GM21515 (cell line): ENCODE measurements at regions not wholly inside any gene's neighbourhood (a gene's known extent, or its start where the extent isn't known, plus 50 kb on each side); places are given as distances from the start of the nearest gene placed in this dataset.
A peak's percentile ranks its signal among the peaks of the same experiment; 100 is the strongest.

Experiments
- ATAC-seq: cut with Tn5 transposase; IDR thresholded peaks from one replicate; pipeline ENCODE4 v1.9.1; 2021; ENCODE audit not compliant: unreplicated experiment

DNA sequence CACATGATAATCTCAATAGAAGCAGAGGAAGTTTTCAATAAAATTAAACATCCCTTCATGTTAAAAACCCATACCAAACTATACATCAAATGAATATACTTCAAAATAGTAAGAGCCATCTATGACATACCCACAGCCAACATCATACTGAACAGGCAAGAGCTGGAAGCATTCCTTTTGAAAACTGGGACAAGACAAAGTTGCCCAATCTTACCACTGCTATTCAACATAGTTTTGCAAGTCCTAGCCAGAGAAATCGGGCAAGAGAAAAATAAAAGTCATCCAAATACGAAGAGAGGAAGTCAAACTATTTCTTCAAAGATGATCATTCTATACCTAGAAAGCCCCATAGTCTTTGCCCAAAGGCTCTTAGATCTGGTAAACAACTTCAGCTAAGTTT is 454.7 kb upstream of the PRICKLE1 start:
- no peak for ATAC-seq

DNA sequence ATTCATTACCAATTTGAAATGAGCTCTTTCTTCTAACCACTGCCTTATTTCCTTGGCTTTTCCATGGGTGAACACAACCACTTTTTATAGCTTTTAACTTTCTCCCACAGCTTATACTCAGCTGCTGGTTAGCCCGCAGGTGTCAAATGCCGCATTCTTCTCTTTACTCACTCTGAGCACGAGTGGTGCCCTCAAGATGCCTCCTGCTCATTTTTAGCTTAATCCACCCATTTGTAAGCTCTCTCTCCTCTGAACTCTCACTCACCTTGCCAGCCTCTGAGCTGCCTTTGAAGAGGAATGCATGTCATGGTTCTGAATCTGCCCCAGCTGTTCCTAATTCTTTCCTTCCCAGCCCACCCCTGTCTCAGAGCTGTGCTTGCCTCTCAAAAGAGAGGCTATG is 449.4 kb upstream of the PRICKLE1 start:
- ATAC-seq: no peak

DNA sequence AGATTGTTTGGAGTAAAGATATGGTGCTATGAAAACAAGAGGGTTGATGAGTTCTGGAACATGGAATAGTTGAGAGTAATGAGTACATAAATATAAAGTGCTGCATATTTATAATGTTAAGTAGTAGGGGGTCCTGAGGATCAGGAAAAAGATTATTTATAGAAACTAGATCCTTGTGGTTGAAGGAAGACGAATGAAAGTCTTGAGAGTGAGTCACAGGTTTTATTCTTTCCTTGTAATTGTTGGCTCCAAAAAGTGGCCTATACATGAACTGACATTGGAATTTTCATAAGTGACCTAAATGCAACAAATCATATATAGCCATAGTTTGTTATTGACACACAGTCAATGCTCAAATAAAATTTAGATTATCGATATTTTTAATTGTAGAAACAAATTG is 440.4 kb upstream of the PRICKLE1 start:
- ATAC-seq: no peak

DNA sequence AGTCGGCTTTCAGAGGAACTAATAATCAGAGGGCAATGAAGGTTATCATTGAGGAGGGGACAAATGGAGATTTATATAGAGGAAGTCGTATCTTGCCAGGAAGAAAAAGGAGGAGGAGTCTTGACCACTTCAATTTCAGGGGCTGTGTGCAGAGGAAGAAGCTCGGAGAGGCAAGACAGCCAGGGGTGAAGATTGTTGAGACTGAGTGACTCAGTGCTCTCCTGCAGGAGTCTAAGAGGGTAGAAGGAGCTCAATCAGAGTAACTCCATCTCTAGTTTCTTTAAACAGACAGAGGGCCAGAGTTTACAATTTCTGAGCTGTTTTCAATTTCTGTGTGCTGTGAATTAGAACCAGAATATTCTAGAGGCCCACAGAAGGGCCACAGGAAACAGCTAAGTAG is 439.3 kb upstream of the PRICKLE1 start:
- no peak for ATAC-seq

DNA sequence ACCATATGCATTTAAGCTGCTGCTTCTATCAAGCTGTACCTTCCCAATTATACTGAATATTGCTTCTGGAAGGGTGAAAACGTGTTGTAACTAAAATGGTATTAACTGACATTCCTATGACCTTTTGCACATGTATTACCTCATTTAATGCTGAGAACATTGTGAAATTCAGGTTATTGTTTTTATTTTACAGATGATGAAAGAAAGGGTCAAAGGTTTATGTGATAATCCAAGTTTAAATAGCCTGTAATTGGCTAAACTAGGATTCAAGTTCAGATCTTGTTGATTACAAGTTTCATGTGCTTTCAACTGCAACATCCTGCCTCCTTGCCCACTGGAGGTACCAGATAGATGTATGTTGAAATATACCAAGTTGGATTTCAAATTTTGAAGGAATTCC is 433.3 kb upstream of the PRICKLE1 start:
- no peak for ATAC-seq

DNA sequence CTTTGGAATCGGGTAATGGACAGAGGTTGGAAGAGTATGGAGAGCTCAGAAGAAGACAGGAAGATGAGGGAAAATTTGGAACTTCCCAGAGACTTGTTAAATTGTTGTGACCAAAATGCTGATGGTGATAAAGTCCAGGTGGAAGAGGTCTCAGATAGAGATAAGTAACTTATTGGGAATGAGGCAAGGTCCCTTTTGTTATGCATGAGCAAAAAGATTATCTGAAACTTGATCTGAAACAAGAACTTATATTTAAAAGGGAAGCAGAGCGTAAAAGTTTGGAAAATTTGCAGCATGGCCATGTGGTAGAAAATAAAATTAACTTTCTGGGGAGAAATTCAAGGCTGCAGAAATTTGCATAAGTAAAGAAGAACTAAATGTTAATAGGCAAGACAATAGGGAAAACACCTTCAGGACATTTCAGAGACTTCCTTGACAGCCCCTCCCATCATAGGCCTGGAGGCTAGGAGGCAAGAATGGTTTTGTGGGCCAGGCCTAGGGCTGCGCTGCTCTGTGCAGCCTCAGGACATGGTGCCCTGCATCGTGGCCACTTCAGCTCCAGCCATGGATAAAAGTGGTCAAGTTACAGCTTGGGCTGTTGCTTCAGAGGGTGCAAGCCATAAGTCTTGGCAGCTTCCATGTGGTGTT is 425.7 kb upstream of the PRICKLE1 start:
- ATAC-seq: no peak

DNA sequence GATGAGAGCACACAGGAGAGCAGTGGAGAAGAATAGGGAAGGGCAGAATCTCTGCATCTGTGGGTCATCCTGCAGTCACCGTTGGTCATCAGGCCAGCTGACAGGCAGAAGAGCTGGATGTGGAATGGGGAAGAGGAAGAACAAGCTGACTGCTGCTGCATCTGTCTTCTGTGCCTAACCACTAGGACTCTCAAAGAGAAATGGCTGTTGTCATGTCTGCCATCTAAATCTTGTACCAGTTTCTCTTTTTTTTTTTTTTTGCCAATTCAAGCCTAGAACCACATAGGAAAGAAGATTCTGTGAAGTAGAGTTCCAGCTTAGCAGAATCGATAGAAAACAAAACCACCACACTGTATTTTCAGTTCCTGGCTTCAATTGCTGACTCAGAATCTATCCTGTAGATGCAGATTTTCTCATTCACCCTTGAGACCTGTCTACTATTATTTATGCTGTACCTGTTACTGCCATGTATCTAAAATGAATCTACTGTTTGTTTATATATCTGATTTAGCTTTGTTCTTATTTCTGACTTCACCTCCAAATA is 421.9 kb upstream of the PRICKLE1 start:
- peak; percentile 88 for ATAC-seq

DNA sequence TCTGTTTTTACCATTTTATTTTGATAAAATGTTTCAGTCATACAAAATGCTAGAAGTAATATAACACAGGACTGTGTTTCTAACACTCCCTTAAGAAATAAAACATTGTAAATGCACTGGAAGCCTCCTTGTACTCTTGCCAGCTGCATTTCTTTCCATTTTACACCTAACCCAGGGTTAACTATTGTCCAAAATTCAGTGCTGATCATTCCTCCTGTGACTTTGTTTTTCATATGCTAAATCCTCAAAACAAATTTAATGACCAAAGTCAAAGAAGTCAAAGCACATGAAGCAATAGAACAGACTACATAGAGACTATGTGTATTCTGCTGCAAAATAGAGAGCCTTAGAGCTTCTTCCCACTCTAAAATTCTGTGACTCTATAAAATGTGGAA is 420.3 kb upstream of the PRICKLE1 start:
- ATAC-seq: no peak

DNA sequence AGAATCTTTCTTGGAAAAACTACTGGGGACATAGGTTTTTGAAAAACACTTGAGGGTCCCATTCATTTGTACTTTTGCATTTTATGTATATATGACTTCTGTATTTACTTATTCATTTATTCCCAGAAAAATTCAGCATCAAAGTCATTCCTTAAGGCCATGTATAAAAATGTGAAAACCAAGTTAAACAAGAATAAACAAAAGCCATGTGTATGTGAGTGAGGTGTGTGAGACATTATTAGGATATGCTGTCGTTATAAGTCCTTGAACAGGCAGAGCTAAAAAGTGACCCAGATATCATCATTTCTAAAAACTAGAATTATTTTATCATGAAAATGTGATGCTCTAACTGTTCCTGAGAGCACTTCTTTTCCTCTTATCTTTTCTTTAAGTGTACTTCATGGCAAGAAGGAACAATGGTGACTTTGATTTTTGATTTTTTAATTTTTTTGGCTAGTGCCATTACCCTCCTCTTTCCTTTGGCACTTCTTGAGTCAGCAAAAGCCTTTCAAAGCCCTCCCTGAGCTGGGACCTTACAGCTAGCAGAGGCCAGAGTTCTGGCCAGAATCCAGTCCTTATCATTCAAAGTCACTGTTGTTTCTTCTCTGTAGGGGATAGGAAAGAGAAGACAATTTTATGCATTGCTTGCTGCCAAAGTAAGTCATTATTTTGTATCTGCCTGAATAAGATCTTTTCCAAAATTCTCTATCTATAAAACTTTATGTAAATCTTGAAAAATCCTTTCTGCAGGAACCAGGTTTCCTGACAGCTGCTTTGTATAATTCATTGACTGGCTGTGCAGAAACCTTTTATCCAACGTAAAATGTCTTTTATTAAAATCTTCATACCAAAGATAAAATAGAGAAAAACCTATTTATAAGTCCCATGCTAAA is 419.7 kb upstream of the PRICKLE1 start:
- ATAC-seq: no peak

DNA sequence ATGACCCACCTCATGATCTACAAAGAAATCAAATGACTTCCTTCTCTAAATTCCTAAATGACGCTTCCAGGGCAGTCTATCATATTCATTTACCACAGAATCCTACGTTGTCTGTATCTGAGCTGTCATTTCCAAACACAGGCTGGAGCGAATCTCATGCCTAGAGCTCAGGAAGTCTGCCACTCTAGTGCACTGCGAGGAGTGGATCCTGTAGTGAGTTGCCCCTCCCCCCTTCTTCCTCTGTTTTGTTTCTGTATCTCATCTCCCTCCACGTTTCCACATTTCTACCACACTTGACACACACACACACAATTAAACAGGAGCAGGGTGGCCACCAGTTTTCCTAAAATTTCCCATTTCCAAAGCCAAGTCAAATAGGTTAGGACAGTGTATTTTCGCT is 415.4 kb upstream of the PRICKLE1 start:
- ATAC-seq: no peak

DNA sequence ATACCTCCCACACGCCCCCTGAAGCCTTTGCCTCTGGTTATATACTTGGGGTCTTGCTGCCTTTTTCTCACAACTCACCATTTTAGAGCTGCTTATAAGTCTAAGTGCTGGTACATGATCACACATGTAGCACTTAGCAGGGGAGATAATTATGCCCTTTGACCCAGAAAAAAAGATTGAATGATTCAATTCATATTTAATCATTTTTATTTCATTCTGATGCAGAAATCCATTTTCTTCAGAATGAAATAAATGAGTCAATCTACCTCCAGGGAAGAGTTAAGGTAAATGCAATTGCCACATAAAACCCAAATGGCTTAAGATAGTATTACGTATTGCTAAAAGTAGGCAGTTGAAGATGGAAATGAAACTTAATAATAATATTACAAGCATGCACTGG is 414.6 kb upstream of the PRICKLE1 start:
- no peak for ATAC-seq

DNA sequence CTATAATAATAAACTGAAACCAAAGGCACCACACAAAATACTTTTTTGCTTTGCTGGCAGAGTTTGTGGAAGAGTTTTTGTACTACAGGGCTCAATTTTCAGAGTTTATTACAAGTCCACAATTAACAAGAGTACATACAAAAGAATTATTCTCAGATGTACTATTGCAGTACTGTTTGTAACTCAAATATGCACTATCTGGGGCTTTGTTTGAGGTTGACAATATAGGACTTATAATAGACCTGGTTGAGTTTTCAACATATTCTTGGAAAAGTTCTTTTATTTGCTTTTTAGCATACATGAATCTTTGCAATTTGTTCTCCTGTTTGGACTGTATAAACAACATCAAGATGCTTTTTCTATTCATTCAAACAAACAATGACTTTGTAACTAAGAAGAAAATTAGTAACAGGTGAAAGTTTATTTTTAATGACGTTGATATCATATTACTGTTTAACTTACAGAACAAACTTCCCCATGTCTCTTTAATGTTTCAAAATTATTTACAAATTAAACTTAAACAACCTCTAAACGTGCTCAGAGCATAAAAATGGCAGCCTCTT is 407.4 kb upstream of the PRICKLE1 start:
- ATAC-seq: no peak

DNA sequence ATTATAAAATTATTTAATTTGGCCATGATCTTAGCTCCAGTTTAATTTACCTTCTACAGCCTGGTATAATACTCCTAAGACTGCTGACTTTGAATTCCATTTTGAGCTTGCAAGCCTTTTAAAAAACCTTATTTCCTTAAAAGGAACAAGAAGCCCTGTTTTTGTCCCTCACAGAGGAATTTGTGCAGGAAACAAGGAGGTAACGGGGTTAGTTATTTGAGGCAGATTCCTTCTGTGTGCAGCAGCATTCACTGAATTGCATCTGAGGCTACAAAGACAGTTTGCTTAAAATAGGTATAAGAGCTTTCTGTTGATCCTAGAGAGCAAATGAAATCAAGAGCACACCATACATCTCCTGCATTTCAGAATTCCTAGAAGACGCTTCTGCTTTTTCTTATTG is 403.3 kb upstream of the PRICKLE1 start:
- ATAC-seq: no peak

DNA sequence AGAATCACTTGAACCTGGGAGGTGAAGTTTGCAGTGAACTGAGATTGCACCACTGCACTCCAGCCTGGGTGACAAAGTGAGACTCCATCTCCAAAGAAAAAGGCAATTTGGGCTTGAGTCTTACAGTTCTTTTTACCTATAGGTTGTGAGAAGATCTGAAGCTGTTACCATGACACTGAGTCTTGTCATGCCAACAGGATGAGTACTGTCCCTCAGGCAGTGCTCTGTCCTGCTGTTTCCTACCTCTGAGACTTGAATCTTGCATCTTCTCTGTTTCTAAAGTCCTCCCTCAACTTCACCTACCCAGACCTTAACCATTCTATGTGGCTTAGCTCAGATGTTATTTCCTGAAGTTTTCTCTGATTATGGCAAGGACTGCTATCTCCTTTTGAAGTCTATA is 400.8 kb upstream of the PRICKLE1 start:
- ATAC-seq: no peak

DNA sequence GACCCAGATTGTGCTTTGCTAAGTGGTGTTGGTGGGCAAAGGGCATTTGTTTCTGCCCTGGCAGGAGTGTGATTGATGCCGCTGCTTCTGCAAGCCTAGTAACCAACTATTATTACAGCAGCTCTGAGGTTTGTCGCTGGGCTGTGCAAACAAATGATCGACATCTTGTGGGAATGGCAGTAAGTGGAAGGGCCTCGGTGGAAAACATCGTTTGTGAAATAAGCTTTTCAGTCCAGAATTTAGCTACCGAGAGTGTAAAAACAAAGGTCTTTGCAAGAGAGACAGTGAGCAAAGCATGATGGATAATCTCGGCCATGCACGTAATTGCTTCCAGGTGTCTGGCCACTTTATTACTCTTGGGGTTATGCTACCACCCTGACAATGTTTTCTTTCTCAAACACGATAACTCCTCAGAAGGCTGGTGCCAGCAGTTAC is 397.7 kb upstream of the PRICKLE1 start:
- no peak for ATAC-seq

DNA sequence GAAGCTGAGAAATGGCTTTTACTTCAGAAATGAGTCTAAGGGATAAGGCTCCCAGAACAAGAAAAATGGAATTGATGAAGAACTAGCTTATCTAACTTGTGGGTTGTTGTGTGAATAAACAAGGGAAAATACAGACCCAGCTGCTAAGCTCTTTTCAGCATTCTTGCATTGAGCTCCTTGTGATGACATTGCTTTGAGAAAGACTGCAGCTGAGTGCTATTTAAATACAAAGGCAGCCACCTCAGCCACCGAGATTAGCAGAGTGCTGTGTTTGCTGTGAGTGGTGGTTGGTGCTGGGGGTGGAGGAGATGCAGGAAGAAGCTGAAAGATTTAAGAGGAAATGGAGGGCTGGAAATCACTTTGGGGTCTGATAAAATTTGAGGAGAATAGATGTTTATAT is 396.0 kb upstream of the PRICKLE1 start:
- ATAC-seq: no peak

DNA sequence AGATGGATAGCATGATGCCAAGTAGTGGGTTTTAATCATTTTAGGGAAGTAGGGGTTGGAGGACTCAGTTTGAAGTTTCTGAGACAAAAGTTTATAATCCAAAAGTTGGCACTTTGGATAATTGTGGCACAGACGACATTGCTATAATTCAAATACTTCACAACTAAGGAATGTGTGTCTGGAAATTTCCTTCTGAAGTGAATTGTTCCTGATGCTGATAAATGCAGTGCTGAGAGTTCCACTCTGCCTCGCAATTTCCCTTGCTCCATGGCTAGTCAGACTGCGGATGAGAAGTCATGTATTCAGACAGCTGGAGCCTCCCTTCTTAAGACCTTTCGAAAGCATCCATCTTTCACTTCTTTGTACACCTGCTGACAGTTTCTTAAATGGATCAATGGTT is 393.3 kb upstream of the PRICKLE1 start:
- no peak for ATAC-seq

DNA sequence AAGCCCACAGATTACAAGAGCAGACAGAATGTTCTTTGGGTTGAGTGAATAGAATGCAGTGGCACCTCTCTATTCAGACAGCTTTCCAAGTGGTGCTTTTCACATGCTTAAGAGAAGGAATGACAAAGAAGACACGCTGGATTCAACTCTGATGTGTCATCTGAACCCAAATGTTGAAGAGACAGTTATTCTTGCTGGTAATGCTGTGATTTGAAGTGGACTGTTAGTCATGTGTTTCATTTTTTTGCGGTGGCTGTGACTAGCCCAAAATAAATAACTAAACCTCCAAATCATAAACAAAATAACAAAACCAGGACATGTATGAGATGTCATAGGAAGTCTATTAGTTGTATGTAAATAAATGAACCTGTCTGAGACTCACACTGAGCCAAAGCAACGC is 391.8 kb upstream of the PRICKLE1 start:
- no peak for ATAC-seq

DNA sequence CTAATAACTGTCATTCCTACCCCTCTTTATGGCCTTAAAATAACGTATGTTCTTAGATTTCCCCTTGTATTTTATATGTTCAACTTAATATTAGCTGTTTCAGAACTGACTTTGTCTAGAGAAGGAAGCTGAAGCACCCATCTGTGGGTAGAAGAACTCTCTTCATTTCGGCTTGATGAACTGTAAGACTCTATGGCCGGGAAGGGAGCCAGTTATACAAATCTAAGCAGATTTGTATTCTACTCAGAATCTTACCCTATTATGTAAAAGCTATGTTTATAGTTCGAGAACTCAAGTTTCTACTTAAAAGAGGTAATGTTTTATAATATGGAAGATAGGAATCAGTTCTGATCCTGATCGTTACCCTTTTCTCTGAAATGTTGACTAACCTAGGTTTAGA is 390.9 kb upstream of the PRICKLE1 start:
- ATAC-seq: no peak

DNA sequence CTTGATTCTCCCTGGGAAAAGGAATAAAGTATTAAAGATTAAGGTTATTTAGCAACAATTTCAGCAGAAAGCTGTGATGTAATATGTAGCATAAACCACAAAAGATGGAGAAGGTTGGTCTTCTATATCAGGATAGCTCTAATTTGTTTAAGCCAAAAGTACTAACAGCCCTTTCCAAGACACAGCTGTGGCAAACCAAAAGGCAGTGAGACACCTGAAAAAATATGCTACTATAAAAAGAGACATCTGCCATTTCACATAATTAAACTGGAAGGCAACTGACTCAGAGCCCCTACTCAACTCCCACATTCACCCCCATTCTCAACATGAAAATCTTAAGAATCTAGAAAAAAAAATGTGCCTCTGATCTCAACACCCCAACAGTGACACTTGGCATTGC is 390.2 kb upstream of the PRICKLE1 start:
- no peak for ATAC-seq

DNA sequence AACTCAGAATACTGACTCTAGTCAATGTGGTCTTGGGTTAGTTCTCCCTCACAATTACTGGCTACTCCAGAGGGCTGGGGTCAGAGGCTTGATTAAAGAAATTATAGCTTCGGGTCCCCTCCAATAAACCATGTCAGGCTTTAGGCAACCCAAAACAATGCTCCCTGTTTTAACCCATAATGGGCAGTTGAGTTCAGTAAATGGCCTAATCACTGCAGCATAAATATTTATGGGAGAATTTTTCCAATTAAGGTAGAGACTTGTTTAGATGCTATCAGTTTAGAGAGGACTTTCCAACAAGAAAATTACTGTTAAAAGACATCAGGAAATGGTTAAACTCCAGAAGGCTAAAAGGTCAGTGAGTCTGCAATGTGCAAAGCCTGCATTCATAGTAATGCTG is 389.2 kb upstream of the PRICKLE1 start:
- no peak for ATAC-seq
